GM23338 (cell line): ENCODE measurements at regions not wholly inside any gene's neighbourhood (a gene's known extent, or its start where the extent isn't known, plus 50 kb on each side); places are given as distances from the start of the nearest gene placed in this dataset.

Source experiments
- ATAC-seq: fragments of 200-7000 bp; cut with Tn5 transposase; 3 replicates; pipeline ENCODE4 v1.9.1; 2020
- DNase-seq: peaks from one replicate; pipeline ENCODE4 v3.0.0-alpha.2; 2015; ENCODE audit warnings: low spot score
- H2AFZ ChIP-seq: fragments of 200-600 bp; sonication (generic); 2 replicates; pipeline ENCODE4 v1.8.0; 2016; ENCODE audit warnings: antibody characterized with exemption, mild to moderate bottlenecking, moderate library complexity
- H3F3A ChIP-seq: fragments of 200-600 bp; sonication (generic); replicated peaks from 2 replicates; pipeline ENCODE4 v1.8.0; 2017; ENCODE audit warnings: antibody characterized with exemption, mixed run types, low read depth
- H3K27ac ChIP-seq: fragments of 200-600 bp; sonication (generic); 2 replicates; pipeline ENCODE4 v1.6.1; 2016; ENCODE audit warnings: low read depth
- H3K27me3 ChIP-seq: fragments of 200-600 bp; sonication (generic); 2 replicates; pipeline ENCODE4 v1.8.0; 2016; ENCODE audit warnings: mild to moderate bottlenecking, mixed run types, moderate library complexity; ENCODE audit not compliant: insufficient read depth
- H3K36me3 ChIP-seq: fragments of 200-600 bp; sonication (generic); 2 replicates; pipeline ENCODE4 v1.8.0; 2016; ENCODE audit warnings: mild to moderate bottlenecking; ENCODE audit not compliant: insufficient read depth
- H3K4me1 ChIP-seq: fragments of 200-600 bp; sonication (generic); 2 replicates; pipeline ENCODE4 v1.8.0; 2016; ENCODE audit warnings: mild to moderate bottlenecking, moderate library complexity; ENCODE audit not compliant: insufficient read depth
- H3K4me2 ChIP-seq: fragments of 200-600 bp; sonication (generic); 2 replicates; pipeline ENCODE4 v1.7.1; 2017; ENCODE audit warnings: mixed run types
- H3K4me3 ChIP-seq: fragments of 200-600 bp; sonication (generic); 2 replicates; pipeline ENCODE4 v1.6.1; 2016; ENCODE audit warnings: mixed run types
- H3K79me2 ChIP-seq: fragments of 200-600 bp; sonication (generic); replicated peaks from 2 replicates; pipeline ENCODE4 v1.8.0; 2017; ENCODE audit warnings: mild to moderate bottlenecking; ENCODE audit not compliant: insufficient read depth
- H3K9me2 ChIP-seq: fragments of 200-600 bp; sonication (generic); 2 replicates; pipeline ENCODE4 v1.8.0; 2017; ENCODE audit not compliant: insufficient read depth
- H4K20me1 ChIP-seq: fragments of 200-600 bp; sonication (generic); replicated peaks from 2 replicates; pipeline ENCODE4 v1.8.0; 2017; ENCODE audit warnings: mild to moderate bottlenecking; ENCODE audit not compliant: insufficient read depth
- H3K27ac Mint-ChIP-seq: 2 replicates; pipeline ENCODE4 v1.8.0; 2020; ENCODE audit warnings: inconsistent platforms, mild to moderate bottlenecking, moderate library complexity, mixed read lengths
- H3K27me3 Mint-ChIP-seq: 3 replicates; pipeline ENCODE4 v1.8.0; 2022; ENCODE audit warnings: low read depth, mild to moderate bottlenecking, moderate library complexity, mixed read lengths, inconsistent platforms; ENCODE audit not compliant: insufficient read depth, poor library complexity
- H3K36me3 Mint-ChIP-seq: 3 replicates; pipeline ENCODE4 v1.8.0; 2021; ENCODE audit warnings: low read depth, mild to moderate bottlenecking, inconsistent platforms, moderate library complexity, mixed read lengths
- H3K4me1 Mint-ChIP-seq: 3 replicates; pipeline ENCODE4 v1.8.0; 2020; ENCODE audit warnings: mild to moderate bottlenecking, inconsistent platforms, mixed read lengths
- H3K4me3 Mint-ChIP-seq: 3 replicates; pipeline ENCODE4 v1.8.0; 2021; ENCODE audit warnings: moderate library complexity, mild to moderate bottlenecking, inconsistent platforms, mixed read lengths
- H3K9me3 Mint-ChIP-seq: 3 replicates; pipeline ENCODE4 v1.8.0; 2020; ENCODE audit warnings: moderate library complexity, mild to moderate bottlenecking, inconsistent platforms, mixed read lengths
- EZH2phosphoT487 ChIP-seq: fragments of 200-600 bp; sonication (generic); IDR thresholded peaks from one replicate; pipeline ENCODE4 v1.8.1; 2018; ENCODE audit warnings: antibody characterized with exemption; ENCODE audit not compliant: unreplicated experiment
- REST ChIP-seq: IDR thresholded peaks from one replicate; pipeline ENCODE4 v1.6.1; 2018; ENCODE audit warnings: antibody characterized with exemption; ENCODE audit not compliant: unreplicated experiment
- TF ChIP-seq, protein P1 (sequence below), 2 experiments: fragments of 200-600 bp in 1 of 2; sonication (generic) in 1 of 2; conservative IDR thresholded peaks; 2 replicates each; pipeline versions ENCODE4 v1.5.1 to v1.6.1; 2016 to 2017; ENCODE audit warnings: antibody characterized with exemption in 2 of 2, low read depth in 2 of 2, mild to moderate bottlenecking in 2 of 2, moderate library complexity in 1 of 2

DNA sequence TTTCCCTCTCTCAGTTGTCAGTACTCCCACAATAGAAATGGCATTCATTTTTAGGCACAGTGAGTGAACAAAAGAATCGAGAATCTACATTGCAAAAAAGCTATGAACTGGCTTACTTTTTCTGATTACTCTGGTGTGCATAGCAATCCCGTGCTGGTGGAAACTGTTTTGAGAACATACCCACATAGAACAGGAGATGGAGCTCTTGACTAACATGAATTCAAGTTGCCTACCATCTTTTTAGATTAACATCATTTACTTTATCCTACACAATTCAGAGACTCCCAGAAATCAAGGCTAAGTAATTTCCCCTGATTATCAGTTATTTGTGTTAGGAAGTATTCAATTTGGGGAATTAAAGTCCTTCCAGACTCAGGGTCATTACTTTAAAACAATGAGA is 326.6 kb downstream of the ARPP21 start:
- H3K4me2 ChIP-seq: no peak overlapping the region
- peak; percentile 68 for DNase-seq

More for the DNA sequence above, 326.6 kb downstream of the ARPP21 start:
- Mint-ChIP-seq H3K9me3 (no peaks in the 10 kb centered on the region), H3K27ac (no peak overlapping the region), H3K4me3 (no peak overlapping the region), H3K27me3 (peaks cover 3% of the 10 kb centered on the region), H3K4me1 (no peaks in the 10 kb centered on the region; the same call in 2 of the 3 replicates), H3K36me3 (no peaks in the 10 kb centered on the region)
- ATAC-seq: peak; percentile 84
- no peak overlapping the region for H2AFZ ChIP-seq
- no peaks in the 10 kb centered on the region for H4K20me1 ChIP-seq
- H3K36me3 ChIP-seq: no peaks in the 10 kb centered on the region
- no peak overlapping the region for H3K4me3 ChIP-seq
- H3K27me3 ChIP-seq: no peaks in the 10 kb centered on the region
- no peaks in the 10 kb centered on the region for H3F3A ChIP-seq
- H3K79me2 ChIP-seq: no peaks in the 10 kb centered on the region
- TF ChIP-seq REST (no peak), EZH2phosphoT487 (no peak)
- TF ChIP-seq, protein P1, sequence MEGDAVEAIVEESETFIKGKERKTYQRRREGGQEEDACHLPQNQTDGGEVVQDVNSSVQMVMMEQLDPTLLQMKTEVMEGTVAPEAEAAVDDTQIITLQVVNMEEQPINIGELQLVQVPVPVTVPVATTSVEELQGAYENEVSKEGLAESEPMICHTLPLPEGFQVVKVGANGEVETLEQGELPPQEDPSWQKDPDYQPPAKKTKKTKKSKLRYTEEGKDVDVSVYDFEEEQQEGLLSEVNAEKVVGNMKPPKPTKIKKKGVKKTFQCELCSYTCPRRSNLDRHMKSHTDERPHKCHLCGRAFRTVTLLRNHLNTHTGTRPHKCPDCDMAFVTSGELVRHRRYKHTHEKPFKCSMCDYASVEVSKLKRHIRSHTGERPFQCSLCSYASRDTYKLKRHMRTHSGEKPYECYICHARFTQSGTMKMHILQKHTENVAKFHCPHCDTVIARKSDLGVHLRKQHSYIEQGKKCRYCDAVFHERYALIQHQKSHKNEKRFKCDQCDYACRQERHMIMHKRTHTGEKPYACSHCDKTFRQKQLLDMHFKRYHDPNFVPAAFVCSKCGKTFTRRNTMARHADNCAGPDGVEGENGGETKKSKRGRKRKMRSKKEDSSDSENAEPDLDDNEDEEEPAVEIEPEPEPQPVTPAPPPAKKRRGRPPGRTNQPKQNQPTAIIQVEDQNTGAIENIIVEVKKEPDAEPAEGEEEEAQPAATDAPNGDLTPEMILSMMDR (conservative IDR thresholded peaks at IDR 0.05; ENCODE audit: low read depth in 2 of 2): peak; percentile 69 to 75
- H3K9me2 ChIP-seq: no peaks in the 10 kb centered on the region
- H3K27ac ChIP-seq: no peak overlapping the region
- peaks cover 17% of the 10 kb centered on the region; the same call in 1 of the 2 replicates for H3K4me1 ChIP-seq
